Peyer's patch (tissue), 4 donors: ENCODE measurements at regions not wholly inside any gene's neighbourhood (a gene's known extent, or its start where the extent isn't known, plus 50 kb on each side); places are given as distances from the start of the nearest gene placed in this dataset.
"Not testable (repeated sequence)": the region's sequence is repeated elsewhere in the genome, so short reads cannot be mapped to it uniquely, and the experiment has no call there.

ENCODE experiments used
- DNase-seq, 3 donors: peaks; one replicate each; pipeline ENCODE4 v3.0.0-alpha.2; 2017 to 2019
- H3K27ac ChIP-seq, 4 donors: fragments of 200-600 bp; sonication (generic); one replicate each; pipeline ENCODE4 v1.5.1; 2016 to 2019
- H3K27me3 ChIP-seq, 2 donors: fragments of 200-600 bp; sonication (generic); one replicate each; pipeline ENCODE4 v1.5.1; 2019
- H3K36me3 ChIP-seq, 3 donors: fragments of 200-600 bp; sonication (generic); one replicate each; pipeline ENCODE4 v1.5.1; 2016 to 2019
- H3K4me1 ChIP-seq, 4 donors: fragments of 200-600 bp; sonication (generic); one replicate each; pipeline ENCODE4 v1.5.1; 2016 to 2019
- H3K4me3 ChIP-seq, 4 donors: fragments of 200-600 bp; sonication (generic); 1 replicate in 3 of 4; 2 replicates in 1 of 4; pipeline ENCODE4 v1.5.1; 2016 to 2019; ENCODE audit warnings: mild to moderate bottlenecking in 1 of 4
- H3K9me3 ChIP-seq, 4 donors: fragments of 200-600 bp; sonication (generic); one replicate each; pipeline ENCODE4 v1.5.1; 2016 to 2019; ENCODE audit warnings: mild to moderate bottlenecking in 1 of 4
- CTCF ChIP-seq, 6 experiments: fragments of 450-650 bp in 4 of 6; fragments of 200-600 bp in 2 of 6; sonication (generic) in 1 of 6; IDR thresholded peaks; one replicate each; pipeline ENCODE4 v1.5.1; 2017 to 2019; ENCODE audit warnings: antibody characterized with exemption in 6 of 6, mild to moderate bottlenecking in 3 of 6, moderate library complexity in 1 of 6
- POLR2A ChIP-seq, 2 donors: fragments of 450-650 bp; IDR thresholded peaks; one replicate each; pipeline ENCODE4 v1.5.1; 2017; ENCODE audit warnings: antibody characterized with exemption in 2 of 2, mild to moderate bottlenecking in 2 of 2, moderate library complexity in 2 of 2

- no peak for DNase-seq
Observed at GRCh38 chr3:8311321-8311720, 190.3 kb upstream of the LMCD1 start.

GRCh38 chr3:8312685-8313084 is 188.9 kb upstream of the LMCD1 start:
- Histone ChIP-seq H3K4me3 (no peak overlapping the region), H3K9me3 (no peaks in the 10 kb centered on the region), H3K27ac (no peak overlapping the region), H3K27me3 (no peaks in the 10 kb centered on the region), H3K36me3 (no peaks in the 10 kb centered on the region), H3K4me1 (no peaks in the 10 kb centered on the region)
- no peak for DNase-seq
- TF ChIP-seq POLR2A (IDR thresholded peaks at IDR 0.05) (no peak), CTCF (IDR thresholded peaks at IDR 0.05) (no peak)

More at GRCh38 chr3:8311321-8311720, 190.3 kb upstream of the LMCD1 start:
- Histone ChIP-seq H3K4me3 (no peak overlapping the region), H3K27ac (no peak overlapping the region), H3K9me3 (no peaks in the 10 kb centered on the region), H3K4me1 (no peaks in the 10 kb centered on the region), H3K27me3 (no peaks in the 10 kb centered on the region), H3K36me3 (no peaks in the 10 kb centered on the region)
- TF ChIP-seq CTCF (IDR thresholded peaks at IDR 0.05) (no peak), POLR2A (IDR thresholded peaks at IDR 0.05) (no peak)

- Histone ChIP-seq H3K9me3 (no peaks in the 10 kb centered on the region), H3K27ac (no peak overlapping the region), H3K27me3 (no peaks in the 10 kb centered on the region), H3K36me3 (no peaks in the 10 kb centered on the region), H3K4me1 (no peaks in the 10 kb centered on the region), H3K4me3 (no peak overlapping the region)
- DNase-seq: no peak
- TF ChIP-seq CTCF (IDR thresholded peaks at IDR 0.05): no peak
- no peak for TF ChIP-seq POLR2A (IDR thresholded peaks at IDR 0.05)
Observed at GRCh38 chr3:8313560-8314267, 187.9 kb upstream of the LMCD1 start.

GRCh38 chr3:8315526-8315925 is 186.1 kb upstream of the LMCD1 start:
- H3K36me3 ChIP-seq, H3K27me3 ChIP-seq, H3K27ac ChIP-seq, H3K4me1 ChIP-seq, H3K4me3 ChIP-seq, DNase-seq, H3K9me3 ChIP-seq: not testable (repeated sequence)

- TF ChIP-seq CTCF (IDR thresholded peaks at IDR 0.05): no peak
- TF ChIP-seq POLR2A (IDR thresholded peaks at IDR 0.05): no peak
- H3K4me3 ChIP-seq: no peak overlapping the region
- H3K4me1 ChIP-seq: no peaks in the 10 kb centered on the region
- H3K36me3 ChIP-seq: no peaks in the 10 kb centered on the region
- H3K27ac ChIP-seq: no peak overlapping the region
- H3K9me3 ChIP-seq: no peaks in the 10 kb centered on the region
- no peak for DNase-seq
- H3K27me3 ChIP-seq: no peaks in the 10 kb centered on the region
Observed at GRCh38 chr3:8317661-8318649, 183.7 kb upstream of the LMCD1 start.
